ENCODE measurements at regions not wholly inside any gene's neighbourhood (a gene's known extent, or its start where the extent isn't known, plus 50 kb on each side); places are given as distances from the start of the nearest gene placed in this dataset.

- intact Hi-C loops (cut with micrococcal nuclease) (no loop called here), in situ Hi-C loops (cut with MboI; ENCODE audit: low sequenced_read_pairs) (no loop called here), dilution Hi-C loops (cut with HindIII; ENCODE audit: low sequenced_read_pairs, unreplicated experiment) (no loop called here)
- no peak overlapping the region for H3K4ac ChIP-seq (ENCODE audit: low read depth, low read length)
- H3K18ac ChIP-seq (ENCODE audit: low read depth, low read length), result no peak overlapping the region
- no peak overlapping the region for H2BK20ac ChIP-seq (ENCODE audit: low read depth, low read length)
- H4K91ac ChIP-seq (ENCODE audit: insufficient read depth, low read depth, low read length), result no peak overlapping the region
- H3K9ac ChIP-seq (ENCODE audit: low read depth, low read length), result no peak overlapping the region
- POLR2A ChIA-PET (ENCODE audit: unreplicated experiment), result no interaction called here
- no TSS peak for BruUV-seq (replicated peaks)
- peaks cover 6% of the 10 kb centered on the region for H3K9me3 ChIP-seq (ENCODE audit: control insufficient read depth, insufficient read depth, low read length)
- no peak overlapping the region for H2BK5ac ChIP-seq (ENCODE audit: low read depth, low read length, poor library complexity, severe bottlenecking)
- no peak for ATAC-seq (ENCODE audit: low read depth)
- H2AK5ac ChIP-seq (ENCODE audit: low read depth, low read length), result no peak overlapping the region
- no peak overlapping the region for H4K5ac ChIP-seq (ENCODE audit: low read depth, low read length)
- peaks cover 7% of the 10 kb centered on the region for H3K9me1 ChIP-seq (ENCODE audit: insufficient read depth, low read length)
- no peak overlapping the region for H2AK9ac ChIP-seq (replicated peaks; ENCODE audit: low read depth, low read length, poor library complexity)
- no peaks in the 10 kb centered on the region for H4K20me1 ChIP-seq (ENCODE audit: insufficient read depth, low read length)
- H3K27me3 ChIP-seq (ENCODE audit: control insufficient read depth, insufficient read depth, low read length), result no peaks in the 10 kb centered on the region
- H3K23ac ChIP-seq (ENCODE audit: low read depth, low read length), result no peak overlapping the region
- H2BK120ac ChIP-seq (ENCODE audit: low read depth, low read length), result no peak overlapping the region
- no peaks in the 10 kb centered on the region for H3K36me3 ChIP-seq (ENCODE audit: control insufficient read depth, insufficient read depth, low read length)
- H3K14ac ChIP-seq (replicated peaks; ENCODE audit: low read depth, low read length), result no peak overlapping the region
- H2AFZ ChIP-seq (replicated peaks; ENCODE audit: low read length, poor library complexity), result no peak overlapping the region
- 69% methylated on average over 12 of the region's 21 CpGs; no CpG with 5 or more reads in 1 of the 2 experiments for WGBS, 2 experiments (ENCODE audit: extremely low coverage in 2 of 2, insufficient read length in 1 of 2)
- no peak overlapping the region for H3K56ac ChIP-seq (ENCODE audit: extremely low read depth, insufficient read depth, low read length)
- CTCF ChIA-PET, result no interaction called here
- H3K27ac ChIP-seq (ENCODE audit: insufficient read depth, low read length), result no peak overlapping the region
- TF ChIP-seq USF2 (IDR thresholded peaks at IDR 0.05; ENCODE audit: low read depth, low read length) (no peak), NFE2L2 (IDR thresholded peaks at IDR 0.05; ENCODE audit: low read depth, low read length) (no peak), CEBPB (IDR thresholded peaks at IDR 0.05; ENCODE audit: low read depth, low read length) (no peak), POLR2A (IDR thresholded peaks at IDR 0.05; ENCODE audit: low read depth, low read length) (no peak), SMC3 (IDR thresholded peaks at IDR 0.05; ENCODE audit: low read depth, low read length) (no peak), MAZ (IDR thresholded peaks at IDR 0.05; ENCODE audit: borderline replicate concordance, low read depth, low read length) (no peak), FOS (IDR thresholded peaks at IDR 0.05; ENCODE audit: low read depth, low read length) (no peak), RAD21 (IDR thresholded peaks at IDR 0.05; ENCODE audit: low read length) (no peak), RCOR1 (IDR thresholded peaks at IDR 0.05; ENCODE audit: insufficient replicate concordance, low read length) (no peak), RFX5 (IDR thresholded peaks at IDR 0.05; ENCODE audit: low read depth, low read length) (no peak), MXI1 (IDR thresholded peaks at IDR 0.05; ENCODE audit: borderline replicate concordance, low read depth, low read length) (no peak), CHD1 (IDR thresholded peaks at IDR 0.05; ENCODE audit: low read depth, low read length) (no peak)
- no peak for DNase-seq
- no peak overlapping the region for H3K4me3 ChIP-seq (ENCODE audit: insufficient read depth, low read depth, low read length)
- no peak overlapping the region for H4K8ac ChIP-seq (ENCODE audit: low read depth in 2 of 2, low read length in 2 of 2)
- no peak overlapping the region for H2BK15ac ChIP-seq (ENCODE audit: low read depth, low read length)
- no peaks in the 10 kb centered on the region; the same call in 1 of the 2 replicates for H3K4me1 ChIP-seq (ENCODE audit: control insufficient read depth, insufficient read depth, low read length)
- H3K4me2 ChIP-seq (ENCODE audit: low read depth, low read length), result no peak overlapping the region
- H3K79me1 ChIP-seq (ENCODE audit: low read depth in 1 of 2, low read length in 2 of 2), result no peaks in the 10 kb centered on the region
These were observed 82.3 kb upstream of the FAM20C start for GRCh38 chr7:109898-110556.

Data from IMR-90 (cell line).